ENCODE measurements at regions not wholly inside any gene's neighbourhood (a gene's known extent, or its start where the extent isn't known, plus 50 kb on each side); places are given as distances from the start of the nearest gene placed in this dataset.

GRCh38 chr1:88036345-88037014 is 647.6 kb upstream of the PKN2 start (continued):
- no peak for TF ChIP-seq NFE2L1 (CRISPR knock-in tag; IDR thresholded peaks at IDR 0.05)

GRCh38 chr1:88039240-88039639 is 644.8 kb upstream of the PKN2 start:
- DNase-seq (ENCODE audit: low spot score) (no peak), ATAC-seq (no peak)
- Mint-ChIP-seq H3K36me3 (peaks cover 24% of the 10 kb centered on the region), H3K27ac (no peak overlapping the region), H3K4me3 (no peak overlapping the region), H3K4me1 (peaks cover 6% of the 10 kb centered on the region; the same call in 1 of the 2 replicates), H3K9me3 (peaks cover 45% of the 10 kb centered on the region), H3K27me3 (ENCODE audit: low read depth) (0 out of 2 replicates have a peak, but pooled peaks cover 2% of the 10 kb centered on the region)
- ChIA-PET POLR2A (no interaction called here), CTCF (no interaction called here)
- TF ChIP-seq OVOL2 (CRISPR knock-in tag; IDR thresholded peaks at IDR 0.05; ENCODE audit: borderline replicate concordance) (no peak), ATF2 (CRISPR knock-in tag; IDR thresholded peaks at IDR 0.05; ENCODE audit: borderline replicate concordance, low read depth) (no peak), NFYB (CRISPR knock-in tag; conservative IDR thresholded peaks at IDR 0.05; ENCODE audit: low read depth) (no peak), TEAD1 (CRISPR knock-in tag; IDR thresholded peaks at IDR 0.05) (no peak), PRDM15 (CRISPR knock-in tag; IDR thresholded peaks at IDR 0.05) (no peak), FOXP4 (CRISPR knock-in tag; IDR thresholded peaks at IDR 0.05) (no peak), AFF4 (CRISPR knock-in tag; IDR thresholded peaks at IDR 0.05; ENCODE audit: borderline replicate concordance) (no peak), ZBTB21 (CRISPR knock-in tag; IDR thresholded peaks at IDR 0.05; ENCODE audit: borderline replicate concordance) (no peak), ZNF512 (CRISPR knock-in tag; IDR thresholded peaks at IDR 0.05; ENCODE audit: borderline replicate concordance) (no peak), ZBTB43 (CRISPR knock-in tag; IDR thresholded peaks at IDR 0.05) (no peak), ZNF416 (CRISPR knock-in tag; IDR thresholded peaks at IDR 0.05) (no peak), TEAD4 (CRISPR knock-in tag; IDR thresholded peaks at IDR 0.05) (no peak)
